SKM-1 (cell line): ENCODE measurements at regions not wholly inside any gene's neighbourhood (a gene's known extent, or its start where the extent isn't known, plus 50 kb on each side); places are given as distances from the start of the nearest gene placed in this dataset.
"Not testable (repeated sequence)": the region's sequence is repeated elsewhere in the genome, so short reads cannot be mapped to it uniquely, and the experiment has no call there.

Experiments
- DNase-seq: peaks from one replicate; lab custom pipeline; 2025; ENCODE audit not compliant: unreplicated experiment; lab: John Stamatoyannopoulos, UW

- no peak for DNase-seq
Measured at GRCh38 chr1:165147799-165148198, 208.7 kb downstream of the LMX1A start.

DNA sequence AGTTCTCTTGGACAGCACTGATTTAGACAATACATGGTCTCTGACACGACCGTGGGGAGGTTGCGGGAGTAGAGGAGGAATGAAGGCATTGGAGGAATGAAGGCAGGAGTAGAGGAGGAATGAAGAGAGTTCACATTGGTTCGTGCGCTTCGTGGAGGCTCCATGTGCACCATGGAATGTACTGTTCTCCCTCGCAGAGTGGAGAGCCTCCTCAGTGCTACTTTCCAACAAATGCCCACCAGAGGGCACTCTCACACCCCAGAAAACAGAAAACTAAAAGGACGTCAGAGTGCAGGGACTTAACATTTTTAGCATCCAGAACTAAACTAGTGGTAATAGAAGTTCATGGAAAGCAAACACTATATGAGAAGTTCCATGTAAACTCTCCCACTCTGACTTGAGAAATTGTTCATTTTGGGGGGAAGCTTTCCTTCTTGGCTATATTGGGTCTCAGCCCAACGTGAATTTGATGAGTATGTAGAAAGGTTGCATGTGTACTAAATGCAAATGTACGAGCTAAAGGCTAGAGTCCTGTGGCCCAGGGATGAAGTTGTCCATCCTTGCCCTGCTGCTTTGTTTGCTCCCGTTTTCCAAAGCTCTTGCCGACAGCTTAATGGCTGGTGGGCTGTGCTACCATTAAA is 211.6 kb downstream of the LMX1A start:
- peak; percentile 13 for DNase-seq

DNA sequence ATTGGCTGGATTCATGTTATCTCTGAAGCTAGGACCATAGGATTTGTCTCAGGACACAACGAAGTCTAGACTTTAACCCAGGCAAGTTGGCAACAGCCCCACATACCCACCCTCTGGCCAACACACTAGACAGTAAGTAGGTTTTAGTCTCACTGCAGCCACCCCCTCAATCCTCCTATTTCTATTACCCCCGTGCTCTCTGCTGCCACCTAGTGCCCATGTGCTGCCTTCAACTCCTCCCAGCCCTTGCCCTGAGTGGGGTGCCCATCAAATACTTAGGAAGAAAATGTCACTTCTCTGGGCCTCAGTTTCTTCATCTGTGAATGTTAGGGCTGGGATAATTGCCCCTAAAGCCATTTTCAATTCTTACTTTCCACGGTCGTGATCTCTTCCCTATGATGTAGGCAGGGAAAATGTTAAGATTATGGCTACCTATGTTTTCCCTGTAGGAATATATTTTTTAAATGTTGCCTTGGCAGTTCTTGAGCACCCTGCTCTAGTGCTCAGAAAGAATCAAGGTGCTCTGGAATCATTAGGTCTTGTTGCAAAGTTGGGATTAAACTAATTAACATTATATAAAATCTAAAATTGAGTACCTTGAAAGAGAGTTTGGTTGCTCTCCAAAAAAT is 213.0 kb downstream of the LMX1A start:
- peak; percentile 5 for DNase-seq

GRCh38 chr1:165138960-165139359 is 217.6 kb downstream of the LMX1A start:
- no peak for DNase-seq

DNA sequence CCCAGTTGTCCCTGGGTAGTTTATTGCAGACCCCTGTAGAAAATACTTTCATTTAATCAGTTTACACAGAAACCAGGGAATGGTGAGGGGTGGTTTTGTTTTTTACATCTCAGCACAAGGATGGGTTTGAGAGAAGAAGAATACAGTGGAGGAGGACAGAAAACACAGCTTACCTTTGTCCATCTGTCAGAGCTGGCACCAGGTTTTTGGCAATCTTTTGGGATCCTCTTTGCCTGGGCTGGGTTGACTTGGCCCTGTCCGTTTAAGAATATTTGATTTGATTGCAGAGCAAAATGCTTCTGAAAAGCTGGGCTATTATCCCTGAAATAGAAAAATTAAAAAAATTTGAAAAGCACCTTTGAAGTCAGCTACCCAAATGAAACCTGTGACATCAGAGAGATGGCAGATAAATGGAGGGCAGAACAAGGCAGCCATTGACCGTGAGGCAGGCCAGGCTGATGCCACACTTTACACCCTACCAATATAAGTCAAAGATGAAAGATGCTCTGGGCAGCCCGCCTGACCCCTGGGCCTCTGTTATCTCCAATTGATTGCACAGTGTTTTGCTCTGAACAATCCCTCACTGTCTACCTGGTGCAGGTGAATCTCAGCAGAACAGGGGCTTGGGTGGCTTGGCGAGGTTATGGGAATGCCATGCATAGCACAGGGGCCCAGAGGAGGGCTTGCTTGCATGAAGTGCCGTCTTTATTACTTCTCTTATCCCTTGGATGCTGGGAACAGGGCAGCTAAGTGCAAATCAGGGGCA is 218.8 kb downstream of the LMX1A start:
- DNase-seq, result no peak

DNA sequence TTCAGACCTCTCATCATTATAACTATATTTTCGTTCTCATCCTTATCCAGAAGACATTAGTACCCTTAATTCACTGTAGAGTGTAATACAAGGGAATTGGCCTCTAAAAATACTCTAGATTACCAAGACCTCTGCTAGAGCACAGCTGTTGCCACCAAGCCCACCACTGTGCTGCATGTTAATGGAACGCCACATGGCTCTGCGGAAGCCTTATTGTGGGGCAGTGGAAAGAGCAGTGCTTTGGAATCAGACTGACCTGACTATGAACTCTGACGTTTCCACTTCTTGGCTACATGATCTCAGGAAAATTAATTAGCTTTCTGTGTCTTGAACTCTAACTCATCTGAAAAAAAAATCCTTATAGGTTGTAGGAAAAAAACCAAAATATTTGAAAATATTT is 222.1 kb downstream of the LMX1A start:
- no peak for DNase-seq

DNA sequence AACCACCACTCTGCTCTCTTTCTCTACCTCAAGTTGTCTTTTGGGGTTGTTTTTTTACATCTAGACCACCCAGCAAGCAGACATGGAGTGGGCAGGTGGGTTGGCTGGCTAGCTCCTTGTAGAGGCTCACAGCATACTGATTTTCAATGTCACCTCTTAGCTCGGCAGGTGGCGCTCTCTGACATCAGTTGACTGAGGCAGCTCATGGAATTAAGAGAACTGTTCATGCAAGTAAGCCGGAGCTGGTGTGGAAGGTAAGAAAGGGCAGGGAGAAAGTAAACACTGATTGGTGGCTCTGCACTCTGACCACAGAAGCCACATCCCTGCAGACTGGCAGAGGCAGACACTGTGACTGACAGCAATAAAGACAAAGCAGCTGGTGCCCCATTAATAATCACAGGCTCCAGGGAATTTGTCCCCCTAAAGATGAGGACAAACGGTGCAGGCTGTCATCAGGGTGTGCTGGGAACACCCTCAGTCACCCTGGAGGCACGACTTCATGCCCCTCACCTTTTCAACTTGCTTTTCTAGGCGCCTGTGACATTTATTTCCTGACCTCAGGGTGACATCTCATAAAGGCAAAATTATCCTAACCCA is 226.8 kb downstream of the LMX1A start:
- peak; percentile 44 for DNase-seq

DNA sequence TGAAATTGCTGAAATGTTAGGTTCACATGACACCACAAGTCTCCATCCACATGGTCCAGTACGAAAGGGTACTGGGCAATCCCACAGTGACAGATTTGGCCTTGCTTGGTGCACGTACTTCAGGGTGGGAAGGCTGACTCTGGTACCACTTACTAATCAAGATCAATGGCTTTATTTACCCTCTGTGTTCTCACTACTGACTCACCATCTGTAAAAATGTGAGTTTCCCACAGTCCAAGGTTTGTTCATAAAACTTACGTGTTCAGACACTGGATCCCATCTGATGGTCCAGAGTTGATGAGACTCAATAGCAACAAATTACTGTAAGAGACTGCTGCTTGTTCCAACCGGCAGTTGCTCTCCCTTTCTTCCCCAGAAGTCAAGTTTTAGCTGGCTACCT is 231.7 kb downstream of the LMX1A start:
- DNase-seq, result no peak

- DNase-seq, result no peak
Measured at GRCh38 chr1:165119086-165119485, 237.4 kb downstream of the LMX1A start.

DNA sequence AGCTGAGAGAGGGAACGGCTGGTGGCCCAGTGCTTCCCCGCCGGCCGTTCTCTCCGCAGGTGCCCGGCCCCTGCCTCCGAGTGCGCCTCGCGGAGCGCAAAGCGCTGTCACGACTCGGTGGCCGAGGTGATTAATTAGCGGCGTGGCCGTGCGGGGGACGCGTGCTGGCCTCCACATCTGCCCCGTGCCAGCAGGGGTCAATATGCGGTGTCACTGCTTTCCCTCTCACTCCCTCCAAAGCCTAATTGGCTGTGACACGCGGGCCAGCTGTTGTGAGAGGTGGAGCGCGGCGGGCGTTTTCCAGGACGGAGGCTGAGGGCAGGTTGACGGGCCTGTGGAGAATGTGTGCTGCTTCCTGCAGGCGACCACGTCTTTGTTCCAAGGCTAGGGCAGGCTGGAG is 239.0 kb downstream of the LMX1A start:
- DNase-seq, result no peak

DNA sequence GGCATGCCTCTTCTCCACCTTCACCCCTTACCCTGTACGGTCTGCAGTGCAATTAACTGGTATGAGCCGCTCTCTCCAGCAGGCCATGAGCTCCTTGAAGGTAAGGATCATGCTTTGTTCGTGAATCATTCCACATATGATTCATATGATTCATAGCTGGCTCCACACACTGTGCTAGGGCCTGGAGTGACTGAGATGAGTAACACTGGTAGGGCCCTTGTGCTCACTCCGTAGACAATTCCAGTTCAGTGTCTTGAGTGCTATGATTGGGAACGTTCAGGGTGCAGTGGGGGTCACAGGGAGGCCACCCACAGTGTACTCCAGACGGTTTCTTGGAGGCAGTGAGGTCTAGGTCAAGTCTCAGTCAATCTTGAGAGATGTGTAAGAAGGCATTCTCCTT is 239.8 kb downstream of the LMX1A start:
- no peak for DNase-seq

DNA sequence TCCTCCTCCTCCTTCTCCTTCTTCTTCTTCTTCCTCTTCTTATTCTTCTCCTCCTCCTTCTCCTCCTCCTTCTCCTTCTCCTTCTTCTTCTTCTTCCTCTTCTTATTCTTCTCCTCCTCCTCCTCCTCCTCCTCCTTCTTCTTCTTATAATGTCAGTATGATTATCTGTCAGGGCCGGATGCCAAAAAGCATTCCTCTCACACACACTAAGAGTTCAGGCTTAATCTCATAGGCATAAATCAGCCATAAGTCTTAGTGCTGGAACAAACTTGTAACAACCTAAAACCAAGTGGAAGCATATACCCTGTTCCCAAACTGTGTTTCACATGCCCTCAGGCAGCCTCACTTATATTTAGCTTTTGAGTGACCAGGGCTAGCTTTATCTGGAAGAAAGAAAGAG is 240.3 kb downstream of the LMX1A start:
- no peak for DNase-seq

GRCh38 chr1:165114889-165115285 is 241.6 kb downstream of the LMX1A start:
- DNase-seq, result no peak

- peak; percentile 4 for DNase-seq
Measured at GRCh38 chr1:165114022-165114888, 242.3 kb downstream of the LMX1A start.

DNA sequence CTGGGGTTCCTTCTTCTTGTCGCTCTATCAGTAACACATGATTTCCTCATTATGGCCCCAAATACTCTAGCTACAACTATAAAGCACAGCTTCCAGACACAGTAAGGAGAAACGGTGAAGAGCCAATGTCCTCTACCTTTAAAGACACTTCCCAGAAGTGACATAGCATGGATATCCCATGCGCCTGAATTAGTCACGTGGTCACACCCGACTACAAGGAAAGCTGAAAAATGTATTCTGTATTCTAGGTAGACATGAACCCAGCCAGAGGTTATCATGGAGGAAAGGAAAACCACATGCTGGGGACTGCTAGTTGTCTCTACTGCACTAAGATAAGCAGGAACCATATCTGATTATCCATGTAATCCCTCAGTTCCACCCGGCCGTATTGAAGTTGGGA is 244.3 kb downstream of the LMX1A start:
- DNase-seq, result no peak

DNA sequence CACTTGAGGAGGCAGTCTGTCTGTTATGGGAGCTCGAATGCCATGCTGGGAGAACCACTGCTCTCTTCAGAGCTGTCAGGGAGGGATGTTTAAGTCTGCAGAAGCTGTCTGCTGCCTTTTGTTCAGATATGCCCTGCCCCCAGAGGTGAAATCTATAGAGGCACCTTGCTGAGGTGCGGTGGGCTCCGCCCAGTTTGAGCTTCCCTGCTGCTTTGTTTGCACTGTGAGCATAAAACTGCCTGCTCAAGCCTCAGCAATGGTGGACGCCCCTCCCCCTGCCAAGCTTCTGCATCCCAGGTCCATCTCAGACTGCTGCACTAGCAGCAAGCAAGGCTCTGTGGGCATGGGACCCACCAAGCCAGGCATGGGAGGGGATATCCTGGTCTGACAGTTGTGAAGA is 247.5 kb downstream of the LMX1A start:
- no peak for DNase-seq

DNA sequence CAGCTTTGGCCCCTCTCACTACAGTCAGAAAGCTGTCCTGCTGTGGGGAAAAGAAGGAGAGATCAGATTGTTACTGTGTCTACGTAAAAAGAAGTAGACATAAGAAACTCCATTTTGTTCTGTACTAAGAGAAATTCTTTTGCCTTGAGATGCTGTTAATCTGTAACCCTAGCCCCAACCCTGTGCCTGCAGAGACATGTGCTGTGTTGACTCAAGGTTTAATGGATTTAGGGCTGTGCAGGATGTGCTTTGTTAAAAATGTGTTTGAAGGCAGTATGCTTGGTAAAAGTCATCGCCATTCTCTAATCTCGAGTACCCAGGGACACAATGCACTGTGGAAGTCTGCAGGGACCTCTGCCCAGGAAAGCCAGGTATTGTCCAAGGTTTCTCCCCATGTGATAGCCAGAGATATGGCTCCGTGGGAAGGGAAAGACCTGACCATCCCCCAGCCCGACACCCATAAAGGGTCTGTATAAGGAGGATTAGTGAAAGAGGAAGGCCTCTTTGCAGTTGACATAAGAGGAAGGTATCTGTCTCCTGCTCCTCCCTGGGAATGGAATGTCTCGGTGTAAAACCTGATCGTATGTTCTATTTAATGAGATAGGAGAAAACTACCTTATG is 263.9 kb downstream of the LMX1A start:
- DNase-seq, result not testable (repeated sequence)

GRCh38 chr1:165080253-165080896 is 276.1 kb downstream of the LMX1A start:
- DNase-seq, result no peak

DNA sequence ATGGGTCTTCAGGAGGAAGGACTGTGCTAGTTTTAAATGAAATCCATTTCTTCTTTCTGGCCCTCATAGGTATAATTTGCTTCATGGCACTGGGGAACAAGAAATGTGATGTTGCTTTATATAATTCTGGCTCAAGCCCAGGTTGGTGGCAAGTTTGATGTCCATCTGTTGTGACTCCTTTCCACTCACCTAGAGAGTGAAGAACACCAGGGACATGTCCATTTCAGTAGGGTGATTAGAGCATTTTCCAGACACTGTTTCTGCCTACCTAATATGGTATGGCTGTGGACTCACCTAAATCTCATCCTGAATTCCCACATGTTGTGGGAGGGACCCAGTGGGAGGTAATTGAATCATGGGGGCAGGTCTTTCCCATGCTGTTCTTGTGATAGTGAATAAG is 278.1 kb downstream of the LMX1A start:
- no peak for DNase-seq

DNA sequence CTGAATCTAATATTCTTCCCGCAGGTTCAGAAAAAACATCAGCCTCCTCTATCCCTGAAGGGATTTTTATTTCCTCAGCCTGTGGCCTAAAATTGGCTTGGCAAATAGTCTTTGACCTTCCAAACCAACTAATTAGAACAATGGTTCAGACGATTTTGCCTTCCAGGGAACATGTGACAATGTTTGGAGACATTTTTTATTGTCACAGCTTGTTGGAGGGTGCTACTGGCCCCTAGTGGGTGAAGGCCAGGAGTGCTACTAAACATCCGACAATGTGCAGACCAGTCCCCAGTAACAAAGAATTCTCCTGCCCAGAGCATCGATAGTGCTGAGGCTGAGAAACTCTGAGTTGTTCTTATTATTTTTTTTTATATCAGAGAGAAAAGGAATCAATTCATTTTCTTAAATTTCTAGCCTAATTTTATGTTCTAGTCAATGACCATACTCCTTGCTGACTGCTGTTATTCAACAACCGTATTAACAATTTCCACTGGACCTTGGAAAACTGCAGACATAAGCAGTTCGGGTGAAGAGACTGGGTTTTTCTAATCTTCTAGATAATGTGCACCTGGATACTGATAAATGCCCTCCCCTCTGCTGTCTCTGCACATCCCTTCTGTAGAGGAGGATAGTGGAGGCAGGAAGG is 280.7 kb downstream of the LMX1A start:
- DNase-seq, result no peak
